ENCODE measurements at regions not wholly inside any gene's neighbourhood (a gene's known extent, or its start where the extent isn't known, plus 50 kb on each side); places are given as distances from the start of the nearest gene placed in this dataset.

- ATAC-seq: no peak
- no peak for DNase-seq
Measured at GRCh38 chr4:56206258-56206657, 181.0 kb downstream of the AASDH start.

DNA sequence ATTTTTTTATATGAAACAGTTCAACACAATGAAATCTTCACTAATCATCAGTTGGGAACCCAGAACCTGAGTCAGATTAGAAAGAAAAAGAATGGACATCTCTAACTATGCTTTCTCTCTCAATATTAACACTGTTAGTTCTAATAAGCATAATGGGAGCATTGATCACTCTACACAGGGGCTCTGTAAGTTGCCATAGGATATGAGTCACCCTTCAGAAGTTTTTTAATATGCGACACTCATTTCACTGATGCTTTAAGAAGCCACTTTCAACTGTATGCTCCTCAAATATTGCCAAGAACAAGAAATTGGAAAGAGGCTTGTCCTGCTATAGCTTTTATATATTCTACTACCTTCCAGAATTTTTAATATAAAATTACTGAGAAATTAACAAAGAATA is 187.0 kb downstream of the AASDH start:
- ATAC-seq (no peak), DNase-seq (no peak)

- no peak for DNase-seq
- no peak for ATAC-seq
Measured at GRCh38 chr4:56198265-56198664, 189.0 kb downstream of the AASDH start.

DNA sequence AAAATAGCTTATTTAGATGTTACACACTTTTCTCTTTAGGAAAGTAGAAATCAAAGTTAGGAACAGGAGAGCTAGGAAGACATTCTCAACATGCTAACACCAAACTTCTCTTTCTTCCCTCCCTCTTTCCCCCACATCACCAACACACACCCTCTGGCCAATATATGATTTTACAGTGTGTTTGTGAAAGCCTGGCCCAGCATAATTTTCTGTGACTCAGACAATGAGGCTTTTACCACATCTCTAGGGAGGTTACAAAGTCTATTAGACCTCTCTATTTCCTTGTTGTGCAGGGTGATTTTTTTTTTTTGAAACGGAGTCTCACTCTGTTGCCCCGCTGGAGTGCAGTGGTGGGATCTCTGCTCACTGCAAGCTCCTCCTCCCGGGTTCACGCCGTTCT is 189.9 kb downstream of the AASDH start:
- DNase-seq: no peak
- ATAC-seq: no peak

- DNase-seq (no peak), ATAC-seq (no peak)
Measured at GRCh38 chr4:56195025-56195424, 192.3 kb downstream of the AASDH start.

- DNase-seq (no peak), ATAC-seq (no peak)
Measured at GRCh38 chr4:56191534-56191933, 195.8 kb downstream of the AASDH start.

- no peak for DNase-seq
Measured at GRCh38 chr4:56187688-56188087, 199.6 kb downstream of the AASDH start.

DNA sequence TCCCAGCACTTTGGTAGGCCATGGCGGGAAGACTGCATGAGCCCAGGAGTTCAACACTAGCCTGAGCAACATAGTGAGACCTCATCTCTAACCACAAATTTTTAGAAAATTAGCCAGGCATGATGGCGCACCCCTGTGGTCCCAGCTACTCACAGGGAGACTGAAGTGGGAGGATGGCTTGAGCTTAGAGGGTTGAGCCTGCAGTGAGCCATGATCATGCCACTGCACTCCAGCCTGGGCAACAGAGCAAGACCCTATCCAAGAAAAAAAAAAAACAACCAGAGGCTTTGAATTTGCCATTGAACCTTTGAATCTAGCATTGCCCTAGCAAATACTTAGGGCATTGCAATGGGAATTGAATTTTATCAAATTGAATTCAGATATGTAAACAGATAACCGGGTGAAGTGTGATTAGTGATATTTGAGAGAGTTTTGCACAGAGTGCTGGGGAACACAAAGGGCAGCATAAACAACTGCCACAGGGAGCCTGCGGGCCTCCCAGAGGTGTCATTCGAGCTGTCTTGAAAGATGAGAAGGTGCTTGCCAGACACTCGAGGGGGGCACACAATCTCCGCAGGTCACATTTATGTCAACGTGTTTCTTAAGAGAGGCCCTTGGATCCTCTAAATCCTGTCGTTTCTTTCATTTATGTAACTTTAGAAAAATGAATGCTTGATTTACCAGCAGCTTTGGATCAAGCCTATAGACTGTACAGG is 200.3 kb downstream of the AASDH start:
- DNase-seq (no peak), ATAC-seq (no peak)

More at GRCh38 chr4:56187688-56188087, 199.6 kb downstream of the AASDH start:
- ATAC-seq: no peak

GRCh38 chr4:56185901-56186300 is 201.4 kb downstream of the AASDH start:
- ATAC-seq: no peak
- no peak for DNase-seq

GRCh38 chr4:56184214-56184613 is 203.1 kb downstream of the AASDH start:
- no peak for DNase-seq
- ATAC-seq: no peak

GRCh38 chr4:56183344-56183959 is 203.8 kb downstream of the AASDH start:
- no peak for DNase-seq
- ATAC-seq: no peak

- DNase-seq: no peak
- no peak for ATAC-seq
Measured at GRCh38 chr4:56182356-56182755, 204.9 kb downstream of the AASDH start.

- ATAC-seq (peak; percentile 86), DNase-seq (peak; percentile 19)
Measured at GRCh38 chr4:56181140-56181953, 205.9 kb downstream of the AASDH start.

GRCh38 chr4:56169061-56169460 is 218.2 kb downstream of the AASDH start:
- no peak for DNase-seq
- ATAC-seq: no peak

DNA sequence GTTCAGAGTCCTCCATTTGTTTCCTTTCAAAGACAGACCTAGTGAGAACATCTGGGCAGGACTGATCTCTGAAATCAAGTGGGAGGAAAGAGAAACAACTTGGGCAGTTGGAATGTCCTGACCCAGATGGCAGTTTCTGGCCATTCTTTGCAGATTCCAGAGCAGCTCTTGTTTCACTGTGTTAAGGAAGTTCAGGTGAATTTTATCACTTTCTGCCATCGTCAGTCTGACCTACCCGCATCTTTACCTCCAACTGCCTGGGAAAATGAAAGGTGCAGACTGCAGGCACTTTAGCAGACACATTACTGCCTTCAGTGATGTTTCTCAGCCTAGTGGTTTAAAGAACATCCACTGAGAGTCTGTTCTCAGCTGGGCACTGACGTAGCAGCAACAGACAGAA is 216.2 kb downstream of the CEP135 start:
- DNase-seq (no peak), ATAC-seq (no peak)

- ATAC-seq (no peak), DNase-seq (no peak)
Measured at GRCh38 chr4:56160636-56161035, 211.9 kb downstream of the CEP135 start.

DNA sequence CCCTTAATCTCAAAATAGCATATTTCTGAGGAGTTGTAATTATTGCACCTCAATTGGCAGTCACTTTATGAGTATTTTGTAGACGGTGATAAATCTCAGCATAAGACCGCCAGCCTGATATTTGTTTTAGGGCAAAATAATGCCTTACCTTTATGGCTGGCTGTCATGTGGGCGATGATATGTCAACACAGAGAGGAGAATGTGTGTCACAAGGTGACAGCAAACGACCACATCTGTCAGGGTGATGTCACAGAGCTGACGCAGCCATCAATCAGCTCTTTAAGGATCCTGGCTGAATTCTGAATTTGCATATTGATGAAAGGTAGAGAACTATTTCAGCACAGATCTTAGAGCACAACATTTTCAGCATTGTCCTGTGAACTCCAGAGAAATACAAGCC is 209.7 kb downstream of the CEP135 start:
- ATAC-seq (peak; percentile 43), DNase-seq (peak; percentile 8)

DNA sequence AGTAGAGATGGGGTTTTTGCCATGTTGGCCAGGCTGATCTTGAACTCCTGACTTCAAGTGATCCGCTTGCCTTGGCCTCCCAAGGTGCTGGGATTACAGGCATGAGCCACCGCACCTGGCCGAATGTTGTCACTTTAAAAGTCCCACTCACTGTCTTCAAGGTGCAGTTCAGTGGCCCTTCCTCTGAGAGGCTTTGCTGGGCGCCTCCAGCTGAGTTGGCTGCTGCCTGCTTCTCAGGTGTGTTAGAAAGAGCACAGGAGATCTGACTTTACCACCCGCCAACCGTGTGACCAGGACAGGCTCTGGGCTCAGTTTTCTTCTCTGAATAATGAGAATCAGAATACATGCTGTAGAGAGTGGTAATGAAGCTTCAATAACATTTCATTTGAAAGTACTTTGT is 207.4 kb downstream of the CEP135 start:
- ATAC-seq: no peak
- DNase-seq: no peak

GRCh38 chr4:56155432-56155831 is 206.7 kb downstream of the CEP135 start:
- ATAC-seq: no peak
- DNase-seq: no peak

DNA sequence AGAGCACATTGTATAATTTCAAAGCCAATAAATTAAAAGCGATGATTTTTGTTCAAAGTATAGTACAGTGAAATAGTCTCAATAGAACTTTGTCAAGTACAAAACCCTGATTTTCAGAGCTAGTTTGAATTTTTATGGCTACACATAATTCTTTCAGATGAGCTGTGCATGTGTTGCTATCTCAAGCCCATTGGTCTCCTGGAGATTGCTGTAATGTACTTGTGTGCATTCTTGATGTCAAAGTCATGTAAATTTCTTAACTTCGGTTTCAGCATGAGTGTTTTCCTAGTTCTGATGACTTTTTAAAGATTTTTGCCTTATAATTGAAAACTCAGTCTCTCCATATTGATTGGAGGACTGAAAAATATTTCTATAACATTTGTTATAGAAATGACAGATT is 200.8 kb downstream of the CEP135 start:
- DNase-seq (no peak), ATAC-seq (no peak)

DNA sequence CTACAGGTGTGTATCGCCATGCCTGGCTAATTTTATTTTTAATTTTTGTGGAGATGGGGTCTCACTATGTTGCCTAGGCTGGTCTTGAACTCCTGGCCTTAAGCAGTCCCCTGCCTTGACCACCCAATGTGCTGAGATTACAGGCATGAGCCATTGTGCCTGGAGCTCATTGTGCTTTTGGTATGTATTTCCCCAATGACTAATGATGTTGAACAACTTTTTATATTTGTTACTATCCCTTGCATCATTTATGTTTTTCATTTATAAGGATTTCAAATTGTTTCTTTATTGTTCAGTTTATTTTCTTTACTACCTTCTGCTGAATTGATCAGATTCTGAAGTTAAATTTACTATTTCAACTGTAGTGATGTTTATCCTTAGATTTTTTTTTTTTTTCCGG is 199.7 kb downstream of the CEP135 start:
- DNase-seq (no peak), ATAC-seq (no peak)

GRCh38 chr4:56147371-56147770 is 198.6 kb downstream of the CEP135 start:
- DNase-seq: no peak
- no peak for ATAC-seq

DNA sequence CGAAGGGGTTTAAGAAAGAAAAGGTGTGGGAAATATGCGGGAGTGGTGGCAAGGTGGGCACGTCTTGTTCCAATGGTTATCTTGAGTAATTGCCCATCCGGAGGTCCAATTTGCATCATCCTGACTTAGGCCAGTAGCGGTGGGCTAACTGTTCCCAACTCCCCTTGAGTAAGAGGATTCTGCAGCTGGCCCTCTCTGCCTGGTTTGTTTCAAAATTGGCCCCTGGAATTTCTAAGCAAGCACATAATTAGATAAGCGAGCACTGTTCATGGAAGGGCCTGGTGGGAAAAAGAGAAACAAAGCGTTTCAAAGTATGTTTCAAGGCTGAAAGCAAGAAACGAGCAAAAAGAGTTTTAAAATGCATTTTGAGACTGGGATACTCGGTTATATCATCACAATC is 198.2 kb downstream of the CEP135 start:
- no peak for ATAC-seq
- no peak for DNase-seq
